GM12891 (cell line): ENCODE measurements at regions not wholly inside any gene's neighbourhood (a gene's known extent, or its start where the extent isn't known, plus 50 kb on each side); places are given as distances from the start of the nearest gene placed in this dataset.

Source experiments
- DNase-seq: peaks from one replicate; pipeline ENCODE4 v3.0.0; 2011; ENCODE audit warnings: low spot score; ENCODE audit not compliant: insufficient read length
- FAIRE-seq: peaks from 2 replicates; lab custom pipeline; 2011; peaks lifted over from hg19 to GRCh38; lab: Jason Lieb, UNC
- PAX5 ChIP-seq: IDR thresholded peaks from 2 replicates; pipeline ENCODE4 v1.6.1; 2011; ENCODE audit warnings: low read length, moderate library complexity, mild to moderate bottlenecking; ENCODE audit not compliant: insufficient read depth, severe bottlenecking
- POLR2A ChIP-seq: IDR thresholded peaks from 2 replicates; pipeline ENCODE4 v1.6.1; 2011; ENCODE audit warnings: low read depth, low read length, control low read depth
- POLR2AphosphoS5 ChIP-seq: IDR thresholded peaks from 2 replicates; pipeline ENCODE4 v1.6.1; 2011; ENCODE audit warnings: low read depth, low read length, control low read depth
- POU2F2 ChIP-seq: IDR thresholded peaks from 2 replicates; pipeline ENCODE4 v1.6.1; 2011; ENCODE audit warnings: low read depth, mild to moderate bottlenecking, control low read depth, low read length, moderate library complexity
- SPI1 ChIP-seq: IDR thresholded peaks from 2 replicates; pipeline ENCODE4 v1.6.1; 2011; ENCODE audit warnings: low read depth, low read length, control low read depth
- TAF1 ChIP-seq: IDR thresholded peaks from 2 replicates; pipeline ENCODE4 v1.6.1; 2011; ENCODE audit warnings: low read depth, low read length, control low read depth

- no peak for DNase-seq
- TF ChIP-seq PAX5 (no peak), POU2F2 (no peak), TAF1 (no peak), POLR2AphosphoS5 (no peak), POLR2A (no peak), SPI1 (no peak)
- FAIRE-seq = no peak
Measured at GRCh38 chr12:127209318-127209717, 1057.7 kb upstream of the TMEM132C start.

GRCh38 chr12:127214186-127214585, 1052.8 kb upstream of the TMEM132C start:
- DNase-seq (no peak), FAIRE-seq (no peak)
- TF ChIP-seq POU2F2 (no peak), PAX5 (no peak), POLR2AphosphoS5 (no peak), POLR2A (no peak), TAF1 (no peak)

- no peak for DNase-seq
- no peak for TF ChIP-seq TAF1
- TF ChIP-seq POU2F2 = no peak
- TF ChIP-seq SPI1 = no peak
- TF ChIP-seq POLR2A = no peak
- no peak for TF ChIP-seq POLR2AphosphoS5
- no peak for TF ChIP-seq PAX5
- no peak for FAIRE-seq
Measured at GRCh38 chr12:127223011-127223410, 1044.0 kb upstream of the TMEM132C start.

- DNase-seq (no peak), FAIRE-seq (no peak)
- TF ChIP-seq POU2F2 (no peak), TAF1 (no peak), PAX5 (no peak), POLR2A (no peak), POLR2AphosphoS5 (no peak), SPI1 (no peak)
Measured at GRCh38 chr12:127223731-127224130, 1043.2 kb upstream of the TMEM132C start.

- TF ChIP-seq SPI1 (no peak), POU2F2 (no peak), POLR2A (no peak), POLR2AphosphoS5 (no peak), PAX5 (no peak), TAF1 (no peak)
- no peak for DNase-seq
- no peak for FAIRE-seq
Measured at GRCh38 chr12:127230843-127231260, 1036.1 kb upstream of the TMEM132C start.

- DNase-seq (no peak), FAIRE-seq (no peak)
- TF ChIP-seq PAX5 = no peak
- no peak for TF ChIP-seq POLR2AphosphoS5
- TF ChIP-seq POU2F2 = no peak
- no peak for TF ChIP-seq POLR2A
- TF ChIP-seq SPI1 = no peak
- TF ChIP-seq TAF1 = no peak
Measured at GRCh38 chr12:127231371-127231770, 1035.6 kb upstream of the TMEM132C start.

DNA sequence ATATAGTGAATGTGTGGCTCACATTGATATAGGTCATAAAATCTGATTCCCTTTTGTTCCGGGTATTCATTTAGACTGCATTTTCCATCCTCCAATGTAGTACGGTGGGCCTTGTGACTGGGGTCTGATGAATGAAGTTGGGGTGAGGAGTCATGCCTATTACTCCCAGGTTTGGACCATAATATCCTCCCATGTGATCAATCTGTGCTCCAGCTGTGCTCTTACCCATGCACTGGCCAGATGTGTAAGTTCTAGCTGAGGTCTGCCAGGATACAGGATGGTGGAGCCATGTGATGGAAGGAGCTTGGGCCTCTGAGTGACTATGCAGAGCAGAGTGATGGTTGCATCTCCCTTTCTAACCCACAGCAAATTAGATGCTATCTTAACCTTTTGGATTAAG, 1034.0 kb upstream of the TMEM132C start:
- DNase-seq = no peak
- no peak for TF ChIP-seq POU2F2
- TF ChIP-seq SPI1 = no peak
- TF ChIP-seq POLR2AphosphoS5 = no peak
- TF ChIP-seq PAX5 = no peak
- TF ChIP-seq TAF1 = no peak
- TF ChIP-seq POLR2A = no peak
- FAIRE-seq = no peak

DNA sequence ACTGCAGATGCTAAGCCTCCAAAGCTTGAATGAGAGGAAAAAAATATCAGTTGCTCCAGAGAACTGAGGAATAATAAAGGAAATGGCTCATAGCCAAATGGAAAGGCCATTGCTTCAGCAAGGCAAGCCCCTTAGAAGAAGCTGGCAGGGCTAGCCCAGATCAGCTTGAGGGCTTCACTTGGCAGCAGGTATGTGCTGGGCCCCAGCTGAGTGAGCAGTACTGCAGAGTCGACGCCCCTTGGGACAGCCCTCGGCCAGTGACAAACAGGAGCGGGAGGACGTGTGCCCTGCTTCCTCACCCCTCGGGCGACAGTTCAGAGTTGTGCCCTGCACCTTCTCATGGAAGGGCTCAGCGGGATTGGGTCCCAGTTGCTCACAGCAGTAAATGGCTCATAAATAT, 1031.2 kb upstream of the TMEM132C start:
- TF ChIP-seq POLR2AphosphoS5 (no peak), POLR2A (no peak)
- FAIRE-seq (no peak), DNase-seq (no peak)

GRCh38 chr12:127236491-127236890, 1030.5 kb upstream of the TMEM132C start:
- FAIRE-seq (peak; percentile 84), DNase-seq (no peak)
- no peak for TF ChIP-seq POLR2AphosphoS5
- no peak for TF ChIP-seq PAX5
- no peak for TF ChIP-seq POLR2A
- TF ChIP-seq SPI1 = no peak
- no peak for TF ChIP-seq TAF1
- TF ChIP-seq POU2F2 = no peak

DNA sequence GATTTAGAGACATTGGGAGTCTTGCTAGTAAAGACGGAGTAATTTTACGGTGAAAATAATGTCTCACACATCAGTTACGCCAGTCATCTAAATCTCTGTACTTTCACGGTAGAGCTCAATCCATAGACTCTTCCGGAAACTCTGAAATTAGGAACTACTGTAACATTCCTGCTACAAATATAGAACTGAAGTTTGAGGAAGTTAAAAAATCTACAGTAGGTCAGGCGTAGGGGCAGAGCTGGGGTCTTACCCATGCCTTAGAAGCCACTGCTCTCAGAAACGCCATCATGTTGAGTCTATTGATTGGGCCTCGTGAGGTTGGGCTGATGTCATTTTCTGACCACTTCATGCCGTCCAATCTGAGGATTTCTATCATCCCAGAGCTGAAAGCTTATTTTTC, 1029.8 kb upstream of the TMEM132C start:
- TF ChIP-seq PAX5 = no peak
- TF ChIP-seq POLR2A = no peak
- no peak for TF ChIP-seq SPI1
- no peak for TF ChIP-seq POU2F2
- no peak for TF ChIP-seq TAF1
- DNase-seq = no peak
- no peak for FAIRE-seq
